H1 (cell line): ENCODE measurements at regions not wholly inside any gene's neighbourhood (a gene's known extent, or its start where the extent isn't known, plus 50 kb on each side); places are given as distances from the start of the nearest gene placed in this dataset.

Source experiments
- CTCF ChIA-PET: fragments of 300-600 bp; sonication (Branson Sonifier 250); formaldehyde crosslinking; loops from one replicate; lab custom pipeline; 2021; ENCODE audit not compliant: partially characterized antibody; lab: Charles Lee
- POLR2A ChIA-PET: fragments of 300-600 bp; sonication (Branson Sonifier 250); formaldehyde crosslinking; loops from one replicate; lab custom pipeline; 2021; ENCODE audit warnings: inconsistent platforms; ENCODE audit not compliant: partially characterized antibody; lab: Charles Lee
- DNase-seq, 2 experiments: peaks; one replicate each; pipeline versions ENCODE4 v3.0.0 to v3.0.0-alpha.2; 2010 to 2022; ENCODE audit warnings: low spot score in 2 of 2, low read depth in 1 of 2, mixed read lengths in 1 of 2
- FAIRE-seq: peaks from 2 replicates; lab custom pipeline; 2011; peaks lifted over from hg19 to GRCh38; lab: Jason Lieb, UNC
- H2AFZ ChIP-seq: 2 replicates; pipeline ENCODE4 v1.8.1; 2012; ENCODE audit warnings: low read length, inconsistent platforms
- H2AK5ac ChIP-seq: 2 replicates; pipeline ENCODE4 v1.6.1; 2013; ENCODE audit warnings: low read depth, low read length
- H2BK120ac ChIP-seq: replicated peaks from 2 replicates; pipeline ENCODE3; 2013; ENCODE audit warnings: low read depth, low read length, inconsistent platforms
- H2BK12ac ChIP-seq: 2 replicates; pipeline ENCODE4 v1.6.1; 2013; ENCODE audit warnings: low read depth, low read length
- H2BK15ac ChIP-seq: 2 replicates; pipeline ENCODE4 v1.6.1; 2013; ENCODE audit warnings: low read length
- H2BK20ac ChIP-seq: 2 replicates; pipeline ENCODE4 v1.6.1; 2013; ENCODE audit warnings: low read length
- H2BK5ac ChIP-seq: 2 replicates; pipeline ENCODE4 v1.6.1; 2013; ENCODE audit warnings: low read depth, low read length
- H3K14ac ChIP-seq: 2 replicates; pipeline ENCODE4 v1.6.1; 2013; ENCODE audit warnings: inconsistent platforms; ENCODE audit not compliant: insufficient read length
- H3K18ac ChIP-seq: 2 replicates; pipeline ENCODE4 v1.6.1; 2013; ENCODE audit warnings: low read length; ENCODE audit errors: extremely low read depth
- H3K23ac ChIP-seq: 2 replicates; pipeline ENCODE4 v1.6.1; 2013; ENCODE audit warnings: inconsistent platforms; ENCODE audit not compliant: insufficient read length
- H3K23me2 ChIP-seq: 2 replicates; pipeline ENCODE4 v1.6.1; 2013; ENCODE audit warnings: low read depth, low read length
- H3K27ac ChIP-seq: 2 replicates; pipeline ENCODE4 v1.6.1; 2011; ENCODE audit warnings: low read depth, low read length, inconsistent platforms
- H3K27me3 ChIP-seq, 4 experiments: replicated peaks in 1 of 4; 1 replicate in 1 of 4; 2 replicates in 3 of 4; pipeline versions ENCODE4 v1.6.1 to v1.8.1; 2011 to 2013; ENCODE audit warnings: low read length in 3 of 4, mild to moderate bottlenecking in 3 of 4, inconsistent platforms in 2 of 4, mixed read lengths in 2 of 4, moderate library complexity in 1 of 4; ENCODE audit not compliant: control insufficient read depth in 3 of 4, insufficient read depth in 3 of 4; ENCODE audit errors: extremely low read depth in 1 of 4
- H3K36me3 ChIP-seq, 4 experiments: 2 replicates each; pipeline versions ENCODE4 v1.6.1 to v1.8.1; 2011 to 2013; ENCODE audit warnings: mild to moderate bottlenecking in 4 of 4, low read length in 3 of 4, moderate library complexity in 2 of 4, control low read depth in 1 of 4, inconsistent platforms in 1 of 4; ENCODE audit not compliant: insufficient read depth in 4 of 4, control insufficient read depth in 2 of 4
- H3K4ac ChIP-seq: replicated peaks from 2 replicates; pipeline ENCODE3; 2013; ENCODE audit warnings: low read length, low read depth, mixed read lengths, inconsistent platforms; ENCODE audit not compliant: insufficient read length
- H3K4me1 ChIP-seq, 4 experiments: replicated peaks in 1 of 4; 1 replicate in 1 of 4; 2 replicates in 3 of 4; pipeline versions ENCODE4 v1.6.1 to v1.8.1; 2011 to 2013; ENCODE audit warnings: low read length in 3 of 4, inconsistent platforms in 2 of 4, mixed read lengths in 1 of 4; ENCODE audit not compliant: insufficient read depth in 4 of 4, control insufficient read depth in 3 of 4
- H3K4me2 ChIP-seq, 2 experiments: 2 replicates each; pipeline versions ENCODE4 v1.6.1 to v1.8.1; 2011 to 2013; ENCODE audit warnings: low read depth in 2 of 2, low read length in 2 of 2, control low read depth in 1 of 2, inconsistent platforms in 1 of 2, mild to moderate bottlenecking in 1 of 2; ENCODE audit not compliant: insufficient read depth in 1 of 2
- H3K4me3 ChIP-seq, 4 experiments: fragments of 200-600, 300-600 bp in 1 of 4; sonication (generic), shearing (Covaris generic), sonication (Bioruptor Twin) in 1 of 4; 2 replicates each; pipeline versions ENCODE4 v1.5.1 to v1.8.1; 2011 to 2016; ENCODE audit warnings: low read length in 4 of 4, low read depth in 3 of 4, control low read depth in 2 of 4, inconsistent platforms in 2 of 4, mild to moderate bottlenecking in 2 of 4, mixed read lengths in 1 of 4, moderate library complexity in 1 of 4; ENCODE audit not compliant: insufficient read depth in 2 of 4; ENCODE audit errors: extremely low read depth in 1 of 4
- H3K56ac ChIP-seq: replicated peaks from 2 replicates; pipeline ENCODE3; 2013; ENCODE audit warnings: low read depth, mild to moderate bottlenecking, mixed read lengths, low read length, inconsistent platforms; ENCODE audit not compliant: insufficient read length
- H3K79me1 ChIP-seq: 2 replicates; pipeline ENCODE4 v1.6.1; 2013; ENCODE audit warnings: low read depth, low read length, control low read depth
- H3K79me2 ChIP-seq, 2 experiments: 2 replicates each; pipeline versions ENCODE4 v1.6.1 to v1.8.1; 2012 to 2013; ENCODE audit warnings: low read length in 2 of 2, mild to moderate bottlenecking in 2 of 2, inconsistent platforms in 1 of 2; ENCODE audit not compliant: insufficient read depth in 2 of 2, control insufficient read depth in 1 of 2
- H3K9ac ChIP-seq, 4 experiments: replicated peaks in 1 of 4; 1 replicate in 1 of 4; 2 replicates in 3 of 4; pipeline versions ENCODE4 v1.6.1 to v1.8.1; 2011 to 2013; ENCODE audit warnings: low read depth in 3 of 4, low read length in 3 of 4, control low read depth in 2 of 4, mild to moderate bottlenecking in 2 of 4, moderate library complexity in 2 of 4, inconsistent platforms in 1 of 4; ENCODE audit errors: extremely low read depth in 1 of 4
- H3K9me3 ChIP-seq, 2 experiments: 2 replicates each; pipeline versions ENCODE4 v1.6.1 to v1.8.1; 2012 to 2013; ENCODE audit warnings: mild to moderate bottlenecking in 2 of 2, moderate library complexity in 2 of 2, control low read depth in 1 of 2, inconsistent platforms in 1 of 2, low read depth in 1 of 2, low read length in 1 of 2, mixed read lengths in 1 of 2; ENCODE audit not compliant: insufficient read depth in 2 of 2
- H4K20me1 ChIP-seq, 2 experiments: replicated peaks in 1 of 2; 2 replicates each; pipeline versions ENCODE3 to v1.8.1; 2011 to 2013; ENCODE audit warnings: inconsistent platforms in 2 of 2, low read length in 2 of 2, mild to moderate bottlenecking in 1 of 2; ENCODE audit not compliant: insufficient read depth in 2 of 2, control insufficient read depth in 1 of 2
- H4K5ac ChIP-seq: 2 replicates; pipeline ENCODE4 v1.6.1; 2013; ENCODE audit warnings: low read length, low read depth, mixed read lengths, inconsistent platforms; ENCODE audit not compliant: insufficient read length
- H4K8ac ChIP-seq: 2 replicates; pipeline ENCODE4 v1.8.0; 2013; ENCODE audit warnings: mild to moderate bottlenecking, moderate library complexity, low read length, inconsistent platforms; ENCODE audit not compliant: insufficient read depth; ENCODE audit errors: extremely low read depth
- H4K91ac ChIP-seq: replicated peaks from 2 replicates; pipeline ENCODE3; 2013; ENCODE audit warnings: low read length, mixed read lengths, inconsistent platforms; ENCODE audit not compliant: insufficient read length
- BACH1 ChIP-seq: IDR thresholded peaks from 2 replicates; pipeline ENCODE4 v1.6.1; 2012; ENCODE audit warnings: low read length, improper control_type of control experiment
- BRCA1 ChIP-seq: IDR thresholded peaks from 2 replicates; pipeline ENCODE4 v1.6.1; 2012; ENCODE audit warnings: low read depth, low read length, improper control_type of control experiment
- POU5F1 ChIP-seq: IDR thresholded peaks from 2 replicates; pipeline ENCODE4 v1.6.1; 2011; ENCODE audit warnings: low read depth, mild to moderate bottlenecking, low read length, moderate library complexity
- RFX5 ChIP-seq: IDR thresholded peaks from 2 replicates; pipeline ENCODE4 v1.6.1; 2011; ENCODE audit warnings: low read depth, low read length, improper control_type of control experiment, borderline replicate concordance
- RXRA ChIP-seq: IDR thresholded peaks from 2 replicates; pipeline ENCODE4 v1.6.1; 2011; ENCODE audit warnings: low read depth, mild to moderate bottlenecking, low read length, moderate library complexity; ENCODE audit not compliant: insufficient read depth
- SAP30 ChIP-seq: fragments of 300-600 bp; sonication (generic); IDR thresholded peaks from 2 replicates; pipeline ENCODE4 v1.7.1; 2012; ENCODE audit warnings: low read length, moderate library complexity, mild to moderate bottlenecking, inconsistent platforms; ENCODE audit not compliant: insufficient read depth, insufficient replicate concordance
- SP2 ChIP-seq: IDR thresholded peaks from 2 replicates; pipeline ENCODE4 v1.6.1; 2012; ENCODE audit warnings: mild to moderate bottlenecking, low read length, inconsistent platforms
- TCF12 ChIP-seq: IDR thresholded peaks from 2 replicates; pipeline ENCODE4 v1.6.1; 2011; ENCODE audit warnings: low read depth, mild to moderate bottlenecking, low read length
- TEAD4 ChIP-seq: IDR thresholded peaks from 2 replicates; pipeline ENCODE4 v1.6.1; 2012; ENCODE audit warnings: low read depth, low read length, inconsistent platforms, mixed read lengths
- WGBS, 2 experiments: shearing (Covaris generic) in 1 of 2; methylation state at CpG; one replicate each; pipeline versions ENCODE4 v1.1.6 to v1.1.7; 2013 to 2015; ENCODE audit warnings: low lambda C conversion rate in 2 of 2, mixed read lengths in 2 of 2, inconsistent platforms in 1 of 2, low coverage in 1 of 2, missing lambda C conversion rate in 1 of 2; ENCODE audit not compliant: insufficient replicate concordance in 2 of 2, insufficient coverage in 1 of 2, insufficient read length in 1 of 2; ENCODE audit errors: extremely low coverage in 1 of 2, missing lambda C conversion rate in 1 of 2; 5-methylcytosine and 5-hydroxymethylcytosine counted together

DNA sequence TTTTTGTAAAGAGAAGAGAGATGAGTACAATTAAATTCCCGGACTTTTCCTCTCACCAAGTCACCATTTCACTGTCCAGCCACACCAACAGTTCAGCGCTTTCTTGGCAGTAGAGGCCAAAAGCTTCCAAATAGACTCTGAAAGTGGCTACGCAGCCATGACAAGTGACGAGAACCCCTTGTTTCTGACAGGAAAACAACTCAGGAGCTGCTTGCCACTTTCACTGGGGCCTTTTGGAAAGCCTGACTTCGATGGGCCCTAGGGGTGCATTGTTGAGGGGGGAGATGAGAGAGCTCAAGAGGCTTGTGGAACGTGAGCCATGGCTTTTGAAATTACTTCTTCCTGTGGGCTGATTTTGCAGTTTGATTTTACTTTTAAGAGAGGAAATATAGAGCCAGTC is 422.1 kb upstream of the FAT3 start:
- no peak overlapping the region for H3K56ac ChIP-seq
- CTCF ChIA-PET = no interaction called here
- H2BK20ac ChIP-seq = no peak overlapping the region
- H3K79me1 ChIP-seq = no peaks in the 10 kb centered on the region
- peaks cover 0 to 15% (median 7%) of the 10 kb centered on the region in 4 experiments; a peak in 5 of 7 replicates for H3K4me1 ChIP-seq
- no peak overlapping the region for H4K91ac ChIP-seq
- H2AK5ac ChIP-seq = no peak overlapping the region
- POLR2A ChIA-PET = interaction anchor here (0.6 kb wide), 1 partner anchor 729 kb away, joined by 3 read pairs; no protein-coding TSS in a partner anchor
- H3K4me2 ChIP-seq = no peak overlapping the region
- FAIRE-seq (no peak), DNase-seq (no peak)
- WGBS, 2 experiments = 77% methylated on average over 6 of the region's 6 CpGs; no CpG with 5 or more reads in 1 of the 2 experiments
- no peaks in the 10 kb centered on the region for H3K36me3 ChIP-seq
- H3K14ac ChIP-seq = no peak overlapping the region
- no peaks in the 10 kb centered on the region for H3K23me2 ChIP-seq
- peak overlapping the region; percentile 36 for H2AFZ ChIP-seq
- no peaks in the 10 kb centered on the region for H3K79me2 ChIP-seq
- no peak overlapping the region for H2BK5ac ChIP-seq
- H2BK12ac ChIP-seq = no peak overlapping the region
- TF ChIP-seq RXRA (no peak), SAP30 (no peak), TCF12 (no peak), RFX5 (no peak), SP2 (no peak), POU5F1 (no peak), BRCA1 (no peak), BACH1 (no peak), TEAD4 (no peak)
- no peaks in the 10 kb centered on the region for H3K27me3 ChIP-seq
- H4K8ac ChIP-seq = no peak overlapping the region
- no peak overlapping the region for H2BK120ac ChIP-seq
- no peak overlapping the region for H3K23ac ChIP-seq
- no peak overlapping the region for H3K4ac ChIP-seq
- no peak overlapping the region for H3K18ac ChIP-seq
- H2BK15ac ChIP-seq = no peak overlapping the region
- H4K5ac ChIP-seq = no peak overlapping the region
- H3K4me3 ChIP-seq = no peak overlapping the region
- H4K20me1 ChIP-seq = no peaks in the 10 kb centered on the region
- H3K9me3 ChIP-seq = no peaks in the 10 kb centered on the region; a peak in 1 of 4 replicates
- no peak overlapping the region for H3K9ac ChIP-seq
- no peak overlapping the region for H3K27ac ChIP-seq
